ENCODE measurements at regions not wholly inside any gene's neighbourhood (a gene's known extent, or its start where the extent isn't known, plus 50 kb on each side); places are given as distances from the start of the nearest gene placed in this dataset.
"Not testable (repeated sequence)": the region's sequence is repeated elsewhere in the genome, so short reads cannot be mapped to it uniquely, and the experiment has no call there.

DNA sequence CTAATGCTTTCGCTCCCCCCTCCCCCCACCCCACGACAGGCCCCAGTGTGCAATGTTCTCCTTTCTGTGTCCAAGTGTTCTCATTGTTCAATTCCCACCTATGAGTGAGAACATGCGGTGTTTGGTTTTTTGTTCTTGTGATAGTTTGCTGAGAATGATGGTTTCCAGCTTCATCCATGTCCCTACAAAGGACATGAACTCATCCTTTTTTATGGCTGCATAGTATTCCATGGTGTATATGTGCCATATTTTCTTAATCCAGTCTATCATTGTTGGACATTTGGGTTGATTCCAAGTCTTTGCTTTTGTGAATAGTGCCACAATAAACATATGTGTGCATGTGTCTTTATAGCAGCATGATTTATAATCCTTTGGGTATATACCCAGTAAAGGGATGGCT lies 58.5 kb upstream of the HUNK start:
- TF ChIP-seq, protein P1, sequence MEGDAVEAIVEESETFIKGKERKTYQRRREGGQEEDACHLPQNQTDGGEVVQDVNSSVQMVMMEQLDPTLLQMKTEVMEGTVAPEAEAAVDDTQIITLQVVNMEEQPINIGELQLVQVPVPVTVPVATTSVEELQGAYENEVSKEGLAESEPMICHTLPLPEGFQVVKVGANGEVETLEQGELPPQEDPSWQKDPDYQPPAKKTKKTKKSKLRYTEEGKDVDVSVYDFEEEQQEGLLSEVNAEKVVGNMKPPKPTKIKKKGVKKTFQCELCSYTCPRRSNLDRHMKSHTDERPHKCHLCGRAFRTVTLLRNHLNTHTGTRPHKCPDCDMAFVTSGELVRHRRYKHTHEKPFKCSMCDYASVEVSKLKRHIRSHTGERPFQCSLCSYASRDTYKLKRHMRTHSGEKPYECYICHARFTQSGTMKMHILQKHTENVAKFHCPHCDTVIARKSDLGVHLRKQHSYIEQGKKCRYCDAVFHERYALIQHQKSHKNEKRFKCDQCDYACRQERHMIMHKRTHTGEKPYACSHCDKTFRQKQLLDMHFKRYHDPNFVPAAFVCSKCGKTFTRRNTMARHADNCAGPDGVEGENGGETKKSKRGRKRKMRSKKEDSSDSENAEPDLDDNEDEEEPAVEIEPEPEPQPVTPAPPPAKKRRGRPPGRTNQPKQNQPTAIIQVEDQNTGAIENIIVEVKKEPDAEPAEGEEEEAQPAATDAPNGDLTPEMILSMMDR (conservative IDR thresholded peaks at IDR 0.05; ENCODE audit: low read depth, low read length): not testable (repeated sequence)
- TF ChIP-seq, protein P2, sequence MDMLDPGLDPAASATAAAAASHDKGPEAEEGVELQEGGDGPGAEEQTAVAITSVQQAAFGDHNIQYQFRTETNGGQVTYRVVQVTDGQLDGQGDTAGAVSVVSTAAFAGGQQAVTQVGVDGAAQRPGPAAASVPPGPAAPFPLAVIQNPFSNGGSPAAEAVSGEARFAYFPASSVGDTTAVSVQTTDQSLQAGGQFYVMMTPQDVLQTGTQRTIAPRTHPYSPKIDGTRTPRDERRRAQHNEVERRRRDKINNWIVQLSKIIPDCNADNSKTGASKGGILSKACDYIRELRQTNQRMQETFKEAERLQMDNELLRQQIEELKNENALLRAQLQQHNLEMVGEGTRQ (IDR thresholded peaks at IDR 0.05; ENCODE audit: low read depth, low read length): not testable (repeated sequence)
- TF ChIP-seq RAD21 (IDR thresholded peaks at IDR 0.05; ENCODE audit: low read length); POLR2A (IDR thresholded peaks at IDR 0.05; ENCODE audit: low read depth, low read length); FOS (IDR thresholded peaks at IDR 0.05; ENCODE audit: low read depth, low read length); SMC3 (IDR thresholded peaks at IDR 0.05; ENCODE audit: low read depth, low read length); MAZ (IDR thresholded peaks at IDR 0.05; ENCODE audit: borderline replicate concordance, low read depth, low read length); MAFK (IDR thresholded peaks at IDR 0.05; ENCODE audit: low read depth, low read length); RFX5 (IDR thresholded peaks at IDR 0.05; ENCODE audit: low read depth, low read length): not testable (repeated sequence)
